Neuronal stem cell (in vitro differentiated cells): ENCODE measurements at regions not wholly inside any gene's neighbourhood (a gene's known extent, or its start where the extent isn't known, plus 50 kb on each side); places are given as distances from the start of the nearest gene placed in this dataset.
A peak's percentile ranks its signal among the peaks of the same experiment; 100 is the strongest.

Experiments used
- DNase-seq: peaks from one replicate; pipeline ENCODE4 v3.0.0-alpha.2; 2013; ENCODE audit warnings: low spot score
- H2AFZ ChIP-seq: one replicate; pipeline ENCODE4 v1.6.1; 2013; ENCODE audit warnings: mild to moderate bottlenecking, low read length, inconsistent platforms
- H2AK5ac ChIP-seq: 2 replicates; pipeline ENCODE4 v1.6.1; 2013; ENCODE audit warnings: low read depth, mild to moderate bottlenecking, inconsistent platforms, low read length, moderate library complexity, mixed read lengths
- H2BK120ac ChIP-seq: 2 replicates; pipeline ENCODE4 v1.6.1; 2013; ENCODE audit warnings: low read depth, mild to moderate bottlenecking, inconsistent platforms, low read length, moderate library complexity, mixed read lengths
- H2BK12ac ChIP-seq: one replicate; pipeline ENCODE4 v1.6.1; 2013; ENCODE audit warnings: low read length, inconsistent platforms
- H2BK15ac ChIP-seq: 2 replicates; pipeline ENCODE4 v1.6.1; 2013; ENCODE audit warnings: mild to moderate bottlenecking, low read length, inconsistent platforms, mixed read lengths
- H2BK5ac ChIP-seq: one replicate; pipeline ENCODE4 v1.6.1; 2013; ENCODE audit warnings: inconsistent platforms, mild to moderate bottlenecking, low read length, moderate library complexity
- H3K14ac ChIP-seq: one replicate; pipeline ENCODE4 v1.6.1; 2013; ENCODE audit warnings: low read length, inconsistent platforms
- H3K18ac ChIP-seq: 2 replicates; pipeline ENCODE4 v1.6.1; 2013; ENCODE audit warnings: low read length, inconsistent platforms
- H3K23ac ChIP-seq: 2 replicates; pipeline ENCODE4 v1.6.1; 2013; ENCODE audit warnings: low read depth, mild to moderate bottlenecking, mixed read lengths, low read length, inconsistent platforms; ENCODE audit not compliant: poor library complexity
- H3K27ac ChIP-seq: replicated peaks from 3 replicates; pipeline ENCODE4 v1.5.1; 2013; ENCODE audit warnings: low read length, inconsistent platforms
- H3K27me3 ChIP-seq, 3 experiments: 2 replicates each; pipeline ENCODE4 v1.6.1; 2013; ENCODE audit warnings: low read length in 3 of 3, mild to moderate bottlenecking in 2 of 3, inconsistent platforms in 1 of 3, low read depth in 1 of 3, mixed read lengths in 1 of 3, moderate library complexity in 1 of 3; ENCODE audit not compliant: control insufficient read depth in 3 of 3, insufficient read depth in 3 of 3
- H3K36me3 ChIP-seq, 2 donors: replicated peaks in 1 of 2; 2 replicates each; pipeline ENCODE4 v1.6.1; 2013; ENCODE audit warnings: low read length in 2 of 2; ENCODE audit not compliant: control insufficient read depth in 2 of 2, insufficient read depth in 2 of 2
- H3K4ac ChIP-seq: 2 replicates; pipeline ENCODE4 v1.6.1; 2013; ENCODE audit warnings: inconsistent platforms, mild to moderate bottlenecking, low read length, moderate library complexity
- H3K4me1 ChIP-seq, 2 donors: 1 replicate in 1 of 2; 2 replicates in 1 of 2; pipeline ENCODE4 v1.6.1; 2013; ENCODE audit warnings: low read length in 2 of 2, low read depth in 1 of 2; ENCODE audit not compliant: control insufficient read depth in 2 of 2, insufficient read depth in 1 of 2
- H3K4me2 ChIP-seq: one replicate; pipeline ENCODE4 v1.6.1; 2013; ENCODE audit warnings: mild to moderate bottlenecking, low read length, inconsistent platforms; ENCODE audit not compliant: insufficient read depth, poor library complexity, severe bottlenecking
- H3K4me3 ChIP-seq, 2 donors: 2 replicates each; pipeline ENCODE4 v1.5.1; 2013; ENCODE audit warnings: low read length in 2 of 2, mild to moderate bottlenecking in 2 of 2, inconsistent platforms in 1 of 2, moderate library complexity in 1 of 2
- H3K79me1 ChIP-seq: one replicate; pipeline ENCODE4 v1.6.1; 2013; ENCODE audit warnings: low read depth, mild to moderate bottlenecking, inconsistent platforms, low read length, moderate library complexity
- H3K9ac ChIP-seq: one replicate; pipeline ENCODE4 v1.6.1; 2013; ENCODE audit warnings: mild to moderate bottlenecking, low read depth, low read length, inconsistent platforms; ENCODE audit not compliant: poor library complexity
- H3K9me3 ChIP-seq, 2 donors: replicated peaks in 1 of 2; 2 replicates each; pipeline versions ENCODE3 to v1.6.1; 2013; ENCODE audit warnings: low read length in 2 of 2, mild to moderate bottlenecking in 2 of 2, inconsistent platforms in 1 of 2, low read depth in 1 of 2, mixed read lengths in 1 of 2, moderate library complexity in 1 of 2; ENCODE audit not compliant: control insufficient read depth in 2 of 2, insufficient read depth in 1 of 2
- H4K8ac ChIP-seq: one replicate; pipeline ENCODE4 v1.6.1; 2013; ENCODE audit warnings: low read depth, mild to moderate bottlenecking, inconsistent platforms, low read length, moderate library complexity
- H4K91ac ChIP-seq: one replicate; pipeline ENCODE4 v1.6.1; 2013; ENCODE audit warnings: low read length, low read depth, mild to moderate bottlenecking, inconsistent platforms; ENCODE audit not compliant: poor library complexity
- WGBS, 2 donors: extraction: QIAGEN DNeasy Blood & Tissue Kit; methylation state at CpG; one replicate each; pipeline ENCODE4 v1.1.7; 2013; ENCODE audit warnings: missing lambda C conversion rate in 2 of 2, mixed read lengths in 1 of 2; ENCODE audit not compliant: insufficient read length in 2 of 2, insufficient replicate concordance in 1 of 2; ENCODE audit errors: extremely low coverage in 2 of 2; 5-methylcytosine and 5-hydroxymethylcytosine counted together

- no peak overlapping the region for H3K27ac ChIP-seq
- H2BK15ac ChIP-seq, result no peak overlapping the region
- H2BK120ac ChIP-seq, result no peak overlapping the region
- no peak overlapping the region for H3K14ac ChIP-seq
- no peak overlapping the region for H3K18ac ChIP-seq
- H2BK5ac ChIP-seq, result no peak overlapping the region
- no peak overlapping the region for H4K91ac ChIP-seq
- H2AK5ac ChIP-seq, result no peak overlapping the region
- no peak overlapping the region for H3K9ac ChIP-seq
- H3K23ac ChIP-seq, result no peak overlapping the region
- H3K4ac ChIP-seq, result no peak overlapping the region
- H3K9me3 ChIP-seq, result peaks cover 0 to 13% of the 10 kb centered on the region in 2 donors
- no peak overlapping the region for H3K4me3 ChIP-seq
- DNase-seq, result no peak
- H2BK12ac ChIP-seq, result no peak overlapping the region
- peak overlapping the region; percentile 20 for H2AFZ ChIP-seq
- no peaks in the 10 kb centered on the region for H3K4me1 ChIP-seq
- no peak overlapping the region for H4K8ac ChIP-seq
- no peaks in the 10 kb centered on the region for H3K36me3 ChIP-seq
- H3K79me1 ChIP-seq, result no peaks in the 10 kb centered on the region
- no peaks in the 10 kb centered on the region for H3K27me3 ChIP-seq
- H3K4me2 ChIP-seq, result no peak overlapping the region
These were observed 526.0 kb upstream of the NR2F2 start for GRCh38 chr15:95804484-95804883.

- no peak overlapping the region for H2BK5ac ChIP-seq
- H3K18ac ChIP-seq, result no peak overlapping the region
- H3K9me3 ChIP-seq, result no peaks in the 10 kb centered on the region
- H3K27me3 ChIP-seq, result no peaks in the 10 kb centered on the region
- no peak overlapping the region for H3K14ac ChIP-seq
- no peak overlapping the region for H2AK5ac ChIP-seq
- no peak overlapping the region for H3K4me2 ChIP-seq
- no peak overlapping the region for H4K8ac ChIP-seq
- no peak overlapping the region for H4K91ac ChIP-seq
- no peak for DNase-seq
- no peak overlapping the region for H2BK12ac ChIP-seq
- H3K23ac ChIP-seq, result no peak overlapping the region
- H3K79me1 ChIP-seq, result no peaks in the 10 kb centered on the region
- H3K4me1 ChIP-seq, result no peaks in the 10 kb centered on the region
- H2BK120ac ChIP-seq, result no peak overlapping the region
- no peak overlapping the region for H3K4ac ChIP-seq
- 100% methylated on average over 1 of the region's 2 CpGs; no CpG with 5 or more reads in 1 of the 2 donors for WGBS, 2 donors
- H3K9ac ChIP-seq, result no peak overlapping the region
- no peaks in the 10 kb centered on the region for H3K36me3 ChIP-seq
- no peak overlapping the region for H2BK15ac ChIP-seq
- peak overlapping the region; percentile 41 for H2AFZ ChIP-seq
- H3K4me3 ChIP-seq, result no peak overlapping the region
- no peak overlapping the region for H3K27ac ChIP-seq
These were observed 518.0 kb upstream of the NR2F2 start for GRCh38 chr15:95812491-95812890.

- no peaks in the 10 kb centered on the region for H3K36me3 ChIP-seq
- H2BK12ac ChIP-seq, result no peak overlapping the region
- H3K4me2 ChIP-seq, result no peak overlapping the region
- no peak overlapping the region for H3K14ac ChIP-seq
- no peak overlapping the region for H3K4me3 ChIP-seq
- no peak overlapping the region for H3K9ac ChIP-seq
- H2AFZ ChIP-seq, result no peak overlapping the region
- no peaks in the 10 kb centered on the region for H3K79me1 ChIP-seq
- H2BK15ac ChIP-seq, result peak overlapping the region; percentile 41
- no peak overlapping the region for H3K27ac ChIP-seq
- H3K27me3 ChIP-seq, result no peaks in the 10 kb centered on the region
- H3K9me3 ChIP-seq, result no peaks in the 10 kb centered on the region
- H3K23ac ChIP-seq, result no peak overlapping the region
- no peak overlapping the region for H2AK5ac ChIP-seq
- no peaks in the 10 kb centered on the region for H3K4me1 ChIP-seq
- no peak overlapping the region for H4K8ac ChIP-seq
- no peak overlapping the region for H4K91ac ChIP-seq
- H2BK5ac ChIP-seq, result no peak overlapping the region
- H2BK120ac ChIP-seq, result no peak overlapping the region
- H3K4ac ChIP-seq, result no peak overlapping the region
- no CpG with 5 or more reads among the region's 3 CpGs for WGBS, 2 donors
- no peak overlapping the region for H3K18ac ChIP-seq
- no peak for DNase-seq
These were observed 515.6 kb upstream of the NR2F2 start for GRCh38 chr15:95814908-95815307.

- no peak overlapping the region for H3K9ac ChIP-seq
- WGBS, 2 donors, result no CpG with 5 or more reads among the region's 4 CpGs
These were observed 513.9 kb upstream of the NR2F2 start for GRCh38 chr15:95816591-95816990.

More at GRCh38 chr15:95816591-95816990, 513.9 kb upstream of the NR2F2 start:
- no peak overlapping the region for H3K27ac ChIP-seq
- no peak for DNase-seq
- no peaks in the 10 kb centered on the region for H3K79me1 ChIP-seq
- H3K14ac ChIP-seq, result no peak overlapping the region
- no peak overlapping the region for H3K4me3 ChIP-seq
- H2BK5ac ChIP-seq, result no peak overlapping the region
- H3K27me3 ChIP-seq, result no peaks in the 10 kb centered on the region
- H3K9me3 ChIP-seq, result no peaks in the 10 kb centered on the region
- H2BK120ac ChIP-seq, result no peak overlapping the region
- H3K36me3 ChIP-seq, result no peaks in the 10 kb centered on the region
- no peak overlapping the region for H3K18ac ChIP-seq
- no peak overlapping the region for H2BK15ac ChIP-seq
- no peak overlapping the region for H2AK5ac ChIP-seq
- no peak overlapping the region for H3K4me2 ChIP-seq
- H2BK12ac ChIP-seq, result no peak overlapping the region
- no peak overlapping the region for H4K8ac ChIP-seq
- H2AFZ ChIP-seq, result no peak overlapping the region
- no peak overlapping the region for H3K4ac ChIP-seq
- no peaks in the 10 kb centered on the region for H3K4me1 ChIP-seq
- no peak overlapping the region for H4K91ac ChIP-seq
- H3K23ac ChIP-seq, result no peak overlapping the region
